ENCODE measurements at regions not wholly inside any gene's neighbourhood (a gene's known extent, or its start where the extent isn't known, plus 50 kb on each side); places are given as distances from the start of the nearest gene placed in this dataset.
A peak's percentile ranks its signal among the peaks of the same experiment; 100 is the strongest.

DNA sequence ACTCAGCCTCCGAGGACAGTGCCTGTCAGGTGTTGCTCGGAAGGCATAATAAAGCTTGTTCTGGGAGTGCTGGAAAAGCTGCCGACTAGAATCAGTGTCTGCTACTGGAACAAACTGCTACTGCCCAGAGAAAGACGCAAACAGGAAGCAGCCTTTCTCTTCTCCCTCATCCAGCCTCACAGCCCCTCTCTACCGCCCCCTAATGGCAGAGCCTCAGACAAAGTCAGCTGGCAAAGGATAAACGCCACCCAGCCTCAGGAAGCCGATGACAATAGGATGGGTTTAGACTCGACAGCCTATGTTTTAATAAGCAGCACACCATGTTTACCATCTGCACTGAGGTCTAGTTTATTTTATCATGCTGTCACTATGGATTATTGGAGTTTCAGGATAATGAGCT lies 169.5 kb upstream of the LYZL1 start:
- TF ChIP-seq TAF1 (conservative IDR thresholded peaks at IDR 0.05): no peak
- TF ChIP-seq, protein P1, sequence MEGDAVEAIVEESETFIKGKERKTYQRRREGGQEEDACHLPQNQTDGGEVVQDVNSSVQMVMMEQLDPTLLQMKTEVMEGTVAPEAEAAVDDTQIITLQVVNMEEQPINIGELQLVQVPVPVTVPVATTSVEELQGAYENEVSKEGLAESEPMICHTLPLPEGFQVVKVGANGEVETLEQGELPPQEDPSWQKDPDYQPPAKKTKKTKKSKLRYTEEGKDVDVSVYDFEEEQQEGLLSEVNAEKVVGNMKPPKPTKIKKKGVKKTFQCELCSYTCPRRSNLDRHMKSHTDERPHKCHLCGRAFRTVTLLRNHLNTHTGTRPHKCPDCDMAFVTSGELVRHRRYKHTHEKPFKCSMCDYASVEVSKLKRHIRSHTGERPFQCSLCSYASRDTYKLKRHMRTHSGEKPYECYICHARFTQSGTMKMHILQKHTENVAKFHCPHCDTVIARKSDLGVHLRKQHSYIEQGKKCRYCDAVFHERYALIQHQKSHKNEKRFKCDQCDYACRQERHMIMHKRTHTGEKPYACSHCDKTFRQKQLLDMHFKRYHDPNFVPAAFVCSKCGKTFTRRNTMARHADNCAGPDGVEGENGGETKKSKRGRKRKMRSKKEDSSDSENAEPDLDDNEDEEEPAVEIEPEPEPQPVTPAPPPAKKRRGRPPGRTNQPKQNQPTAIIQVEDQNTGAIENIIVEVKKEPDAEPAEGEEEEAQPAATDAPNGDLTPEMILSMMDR (IDR thresholded peaks at IDR 0.05; ENCODE audit: low read depth, low read length, missing input control): peak; percentile 41
- TF ChIP-seq SP1 (IDR thresholded peaks at IDR 0.05): no peak
- TF ChIP-seq RAD21 (IDR thresholded peaks at IDR 0.05): peak; percentile 66 to 78
- no peak for TF ChIP-seq YY1 (IDR thresholded peaks at IDR 0.05)
- TF ChIP-seq, protein P2, sequence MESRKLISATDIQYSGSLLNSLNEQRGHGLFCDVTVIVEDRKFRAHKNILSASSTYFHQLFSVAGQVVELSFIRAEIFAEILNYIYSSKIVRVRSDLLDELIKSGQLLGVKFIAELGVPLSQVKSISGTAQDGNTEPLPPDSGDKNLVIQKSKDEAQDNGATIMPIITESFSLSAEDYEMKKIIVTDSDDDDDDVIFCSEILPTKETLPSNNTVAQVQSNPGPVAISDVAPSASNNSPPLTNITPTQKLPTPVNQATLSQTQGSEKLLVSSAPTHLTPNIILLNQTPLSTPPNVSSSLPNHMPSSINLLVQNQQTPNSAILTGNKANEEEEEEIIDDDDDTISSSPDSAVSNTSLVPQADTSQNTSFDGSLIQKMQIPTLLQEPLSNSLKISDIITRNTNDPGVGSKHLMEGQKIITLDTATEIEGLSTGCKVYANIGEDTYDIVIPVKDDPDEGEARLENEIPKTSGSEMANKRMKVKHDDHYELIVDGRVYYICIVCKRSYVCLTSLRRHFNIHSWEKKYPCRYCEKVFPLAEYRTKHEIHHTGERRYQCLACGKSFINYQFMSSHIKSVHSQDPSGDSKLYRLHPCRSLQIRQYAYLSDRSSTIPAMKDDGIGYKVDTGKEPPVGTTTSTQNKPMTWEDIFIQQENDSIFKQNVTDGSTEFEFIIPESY (IDR thresholded peaks at IDR 0.05): no peak
- TF ChIP-seq GABPA (IDR thresholded peaks at IDR 0.05 in 1 of 2, conservative IDR thresholded peaks at IDR 0.05 in 1 of 2): no peak
- TF ChIP-seq, protein P3, sequence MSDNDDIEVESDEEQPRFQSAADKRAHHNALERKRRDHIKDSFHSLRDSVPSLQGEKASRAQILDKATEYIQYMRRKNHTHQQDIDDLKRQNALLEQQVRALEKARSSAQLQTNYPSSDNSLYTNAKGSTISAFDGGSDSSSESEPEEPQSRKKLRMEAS (IDR thresholded peaks at IDR 0.05): no peak
- TF ChIP-seq EGR1 (IDR thresholded peaks at IDR 0.05; ENCODE audit: low read depth in 2 of 2): no peak
